Esophagus squamous epithelium (tissue), 4 donors: ENCODE measurements at regions not wholly inside any gene's neighbourhood (a gene's known extent, or its start where the extent isn't known, plus 50 kb on each side); places are given as distances from the start of the nearest gene placed in this dataset.

Experiments used
- POLR2A ChIP-seq, 4 donors: fragments of 450-650 bp; IDR thresholded peaks; one replicate each; pipeline ENCODE4 v1.6.1; 2017; ENCODE audit warnings: antibody characterized with exemption in 4 of 4, mild to moderate bottlenecking in 4 of 4, moderate library complexity in 3 of 4
- TF ChIP-seq, protein P1 (sequence below), 6 experiments: fragments of 450-650 bp in 4 of 6; fragments of 200-600 bp in 2 of 6; sonication (generic) in 2 of 6; IDR thresholded peaks; one replicate each; pipeline ENCODE4 v1.5.1; 2016 to 2019; ENCODE audit warnings: antibody characterized with exemption in 6 of 6, mild to moderate bottlenecking in 4 of 6, moderate library complexity in 4 of 6

DNA sequence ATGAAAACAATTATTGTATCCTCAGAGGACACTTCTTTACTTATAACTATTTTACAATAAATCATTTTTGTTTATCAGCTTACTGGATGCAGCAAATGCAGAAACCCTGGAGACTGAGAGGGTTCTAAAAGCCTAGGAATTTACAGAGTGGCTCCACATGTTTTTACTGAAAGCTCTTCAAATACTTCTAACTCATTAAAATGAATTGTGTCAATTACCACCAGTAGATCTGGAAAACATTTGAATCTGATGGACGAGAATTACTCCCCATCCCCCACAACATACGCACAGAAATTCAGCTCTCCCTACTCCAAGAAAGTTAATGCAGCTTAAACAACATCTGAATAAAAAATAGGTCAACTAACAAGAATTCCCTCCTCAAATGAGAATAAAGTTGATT, 319.8 kb upstream of the FIGN start:
- TF ChIP-seq, protein P1, sequence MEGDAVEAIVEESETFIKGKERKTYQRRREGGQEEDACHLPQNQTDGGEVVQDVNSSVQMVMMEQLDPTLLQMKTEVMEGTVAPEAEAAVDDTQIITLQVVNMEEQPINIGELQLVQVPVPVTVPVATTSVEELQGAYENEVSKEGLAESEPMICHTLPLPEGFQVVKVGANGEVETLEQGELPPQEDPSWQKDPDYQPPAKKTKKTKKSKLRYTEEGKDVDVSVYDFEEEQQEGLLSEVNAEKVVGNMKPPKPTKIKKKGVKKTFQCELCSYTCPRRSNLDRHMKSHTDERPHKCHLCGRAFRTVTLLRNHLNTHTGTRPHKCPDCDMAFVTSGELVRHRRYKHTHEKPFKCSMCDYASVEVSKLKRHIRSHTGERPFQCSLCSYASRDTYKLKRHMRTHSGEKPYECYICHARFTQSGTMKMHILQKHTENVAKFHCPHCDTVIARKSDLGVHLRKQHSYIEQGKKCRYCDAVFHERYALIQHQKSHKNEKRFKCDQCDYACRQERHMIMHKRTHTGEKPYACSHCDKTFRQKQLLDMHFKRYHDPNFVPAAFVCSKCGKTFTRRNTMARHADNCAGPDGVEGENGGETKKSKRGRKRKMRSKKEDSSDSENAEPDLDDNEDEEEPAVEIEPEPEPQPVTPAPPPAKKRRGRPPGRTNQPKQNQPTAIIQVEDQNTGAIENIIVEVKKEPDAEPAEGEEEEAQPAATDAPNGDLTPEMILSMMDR (IDR thresholded peaks at IDR 0.05), result no peak
- TF ChIP-seq POLR2A (IDR thresholded peaks at IDR 0.05), result no peak
